Cardiac fibroblast (primary cell): ENCODE measurements at regions not wholly inside any gene's neighbourhood (a gene's known extent, or its start where the extent isn't known, plus 50 kb on each side); places are given as distances from the start of the nearest gene placed in this dataset.
A peak's percentile ranks its signal among the peaks of the same experiment; 100 is the strongest.

Source experiments
- DNase-seq, 2 donors: peaks; one replicate each; pipeline versions ENCODE4 v3.0.0 to v3.0.0-alpha.2; 2010; ENCODE audit warnings: low read depth in 2 of 2
- H3K4me3 ChIP-seq, 2 donors: replicated peaks in 1 of 2; 1 replicate in 1 of 2; 2 replicates in 1 of 2; pipeline ENCODE4 v1.5.1; 2011; ENCODE audit warnings: low read depth in 2 of 2, low read length in 2 of 2, mild to moderate bottlenecking in 2 of 2, moderate library complexity in 1 of 2
- CTCF ChIP-seq: IDR thresholded peaks from one replicate; pipeline ENCODE4 v1.5.1; 2011; ENCODE audit warnings: low read depth, mild to moderate bottlenecking, low read length, inconsistent platforms

GRCh38 chr3:27623085-27623753 is 98.9 kb downstream of the EOMES start:
- no peak for TF ChIP-seq CTCF
- DNase-seq: peak; percentile 80 to 89
- H3K4me3 ChIP-seq: no peak overlapping the region

- DNase-seq: no peak
- TF ChIP-seq CTCF: no peak
- no peak overlapping the region for H3K4me3 ChIP-seq
Observed at GRCh38 chr3:27617552-27617951, 104.6 kb downstream of the EOMES start.

GRCh38 chr3:27616031-27616430 is 106.1 kb downstream of the EOMES start:
- H3K4me3 ChIP-seq: no peak overlapping the region
- no peak for TF ChIP-seq CTCF
- no peak for DNase-seq

- H3K4me3 ChIP-seq: no peak overlapping the region
- no peak for DNase-seq
- TF ChIP-seq CTCF: no peak
Observed at GRCh38 chr3:27615555-27615954, 106.6 kb downstream of the EOMES start.

- no peak overlapping the region for H3K4me3 ChIP-seq
- DNase-seq: no peak
- TF ChIP-seq CTCF: no peak
Observed at GRCh38 chr3:27614592-27614991, 107.5 kb downstream of the EOMES start.

- H3K4me3 ChIP-seq: no peak overlapping the region
- no peak for TF ChIP-seq CTCF
- peak; percentile 56 to 59 for DNase-seq
Observed at GRCh38 chr3:27613846-27614500, 108.2 kb downstream of the EOMES start.
